ENCODE measurements at regions not wholly inside any gene's neighbourhood (a gene's known extent, or its start where the extent isn't known, plus 50 kb on each side); places are given as distances from the start of the nearest gene placed in this dataset.

GRCh38 chr5:166992874-166993722 is 1298.3 kb upstream of the WWC1 start:
- H3K4me3 ChIP-seq (ENCODE audit: low read depth, low read length), result no peak overlapping the region
- TF ChIP-seq CTCF (IDR thresholded peaks at IDR 0.05; ENCODE audit: low read depth, low read length, missing control alignments), result no peak
- DNase-seq (ENCODE audit: low read depth), result no peak

GRCh38 chr5:166994226-166994625 is 1297.2 kb upstream of the WWC1 start:
- H3K4me3 ChIP-seq (ENCODE audit: low read depth, low read length), result no peak overlapping the region
- DNase-seq (ENCODE audit: low read depth), result no peak
- no peak for TF ChIP-seq CTCF (IDR thresholded peaks at IDR 0.05; ENCODE audit: low read depth, low read length, missing control alignments)

GRCh38 chr5:167001246-167001645 is 1290.2 kb upstream of the WWC1 start:
- no peak overlapping the region for H3K4me3 ChIP-seq (ENCODE audit: low read depth, low read length)
- no peak for TF ChIP-seq CTCF (IDR thresholded peaks at IDR 0.05; ENCODE audit: low read depth, low read length, missing control alignments)
- no peak for DNase-seq (ENCODE audit: low read depth)

DNA sequence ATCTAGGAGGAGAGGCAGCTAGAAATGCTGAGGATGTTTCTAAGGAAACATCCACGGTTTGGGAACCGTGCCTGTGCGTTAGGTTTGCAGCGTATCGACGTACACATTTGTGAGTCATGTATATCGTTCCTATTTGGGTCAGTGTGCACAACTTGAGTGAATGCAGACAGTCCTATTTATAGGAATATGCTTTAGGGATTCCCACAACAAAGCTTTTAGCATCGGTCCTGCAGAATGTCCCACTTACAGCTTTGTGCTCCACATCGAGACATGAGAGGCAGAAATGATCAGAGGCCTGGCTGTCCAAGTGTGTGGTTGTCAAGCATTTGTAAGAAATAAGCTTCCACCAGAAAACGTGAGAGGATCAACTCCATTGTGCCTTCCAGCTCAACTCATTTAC is 1282.7 kb upstream of the WWC1 start:
- DNase-seq (ENCODE audit: low read depth), result no peak
- no peak for TF ChIP-seq CTCF (IDR thresholded peaks at IDR 0.05; ENCODE audit: low read depth, low read length, missing control alignments)
- no peak overlapping the region for H3K4me3 ChIP-seq (ENCODE audit: low read depth, low read length)

GRCh38 chr5:167011196-167011595 is 1280.2 kb upstream of the WWC1 start:
- TF ChIP-seq CTCF (IDR thresholded peaks at IDR 0.05; ENCODE audit: low read depth, low read length, missing control alignments), result no peak
- DNase-seq (ENCODE audit: low read depth), result no peak
- H3K4me3 ChIP-seq (ENCODE audit: low read depth, low read length), result no peak overlapping the region

- no peak for DNase-seq (ENCODE audit: low read depth)
- TF ChIP-seq CTCF (IDR thresholded peaks at IDR 0.05; ENCODE audit: low read depth, low read length, missing control alignments), result no peak
- no peak overlapping the region for H3K4me3 ChIP-seq (ENCODE audit: low read depth, low read length)
Measured at GRCh38 chr5:167012123-167013034, 1279.1 kb upstream of the WWC1 start.

Data from GM12864 (cell line).